GM12878 (cell line): ENCODE measurements at regions not wholly inside any gene's neighbourhood (a gene's known extent, or its start where the extent isn't known, plus 50 kb on each side); places are given as distances from the start of the nearest gene placed in this dataset.

ENCODE experiments used
- ATAC-seq: fragments of 200-7000 bp; cut with Tn5 transposase; 3 replicates; pipeline ENCODE4 v1.9.1; 2020; ENCODE audit warnings: mild to moderate bottlenecking, moderate library complexity
- BruUV-seq: library from RNA; stranded (reverse); fragments of 400-500 nt; replicated peaks from 2 replicates; lab custom pipeline; 2021; lab: Mats Ljungman, UMichigan
- CTCF ChIA-PET: fragments of 300-600 bp; sonication (Branson Sonifier 250); formaldehyde crosslinking; extraction: SDS; loops from one replicate; lab custom pipeline; 2021; ENCODE audit warnings: inconsistent platforms; lab: Yijun Ruan, JAX
- POLR2A ChIA-PET: fragments of 350-600 bp; formaldehyde crosslinking; extraction: SDS; loops from one replicate; lab custom pipeline; 2021; ENCODE audit warnings: inconsistent platforms; lab: Charles Lee
- RAD21 ChIA-PET: fragments of 300-600 bp; sonication (Branson Sonifier 250); formaldehyde crosslinking; loops from one replicate; lab custom pipeline; 2023; ENCODE audit warnings: antibody characterized with exemption; ENCODE audit not compliant: unreplicated experiment; lab: Charles Lee
- SMC1A ChIA-PET: fragments of 300-600 bp; sonication (Branson Sonifier 250); formaldehyde crosslinking; loops from one replicate; lab custom pipeline; 2023; ENCODE audit not compliant: unreplicated experiment, uncharacterized antibody; lab: Charles Lee
- DNase-seq: peaks from one replicate; pipeline ENCODE4 v3.0.0-alpha.2; 2011; ENCODE audit warnings: low read depth, low spot score
- FAIRE-seq: peaks from 3 replicates; lab custom pipeline; 2011; peaks lifted over from hg19 to GRCh38; lab: Jason Lieb, UNC
- H2AFZ ChIP-seq: 2 replicates; pipeline ENCODE4 v1.6.0; 2011; ENCODE audit warnings: low read depth, low read length, control low read depth; ENCODE audit not compliant: control insufficient read depth
- H3K27ac ChIP-seq: 2 replicates; pipeline ENCODE4 v1.5.1; 2011; ENCODE audit warnings: control low read depth; ENCODE audit not compliant: control insufficient read depth, insufficient read depth
- H3K27me3 ChIP-seq, 2 experiments: replicated peaks in 1 of 2; 2 replicates each; pipeline versions ENCODE4 v1.6.0 to v1.6.1; 2011; ENCODE audit warnings: low read length in 1 of 2; ENCODE audit not compliant: control insufficient read depth in 2 of 2, insufficient read depth in 2 of 2
- H3K36me3 ChIP-seq, 2 experiments: 2 replicates each; pipeline ENCODE4 v1.5.1; 2011; ENCODE audit warnings: low read length in 1 of 2; ENCODE audit not compliant: control insufficient read depth in 2 of 2, insufficient read depth in 2 of 2
- H3K4me1 ChIP-seq: 2 replicates; pipeline ENCODE4 v1.6.1; 2011; ENCODE audit warnings: mild to moderate bottlenecking, low read length, moderate library complexity, mixed read lengths; ENCODE audit not compliant: control insufficient read depth, insufficient read depth
- H3K4me2 ChIP-seq: 2 replicates; pipeline ENCODE4 v1.6.0; 2011; ENCODE audit warnings: control low read depth; ENCODE audit not compliant: control insufficient read depth, insufficient read depth
- H3K4me3 ChIP-seq: fragments of 200-600 bp; sonication (generic); 2 replicates; pipeline ENCODE4 v1.5.1; 2016
- H3K79me2 ChIP-seq: 2 replicates; pipeline ENCODE4 v1.6.0; 2011; ENCODE audit warnings: low read length; ENCODE audit not compliant: control insufficient read depth, insufficient read depth
- H3K9ac ChIP-seq: 2 replicates; pipeline ENCODE4 v1.8.0; 2011; ENCODE audit warnings: low read length, control low read depth, mixed read lengths; ENCODE audit not compliant: control insufficient read depth, insufficient read depth
- H3K9me3 ChIP-seq: replicated peaks from 3 replicates; pipeline ENCODE4 v1.5.1; 2011; ENCODE audit warnings: mild to moderate bottlenecking, low read length; ENCODE audit not compliant: control insufficient read depth, insufficient read depth
- H4K20me1 ChIP-seq: 2 replicates; pipeline ENCODE4 v1.6.0; 2011; ENCODE audit not compliant: control insufficient read depth, insufficient read depth
- CHD4 ChIP-seq: fragments of 200-600 bp; sonication (generic); IDR thresholded peaks from 2 replicates; pipeline ENCODE4 v1.6.1; 2016; ENCODE audit warnings: mild to moderate bottlenecking
- CREB1 ChIP-seq: IDR thresholded peaks from 2 replicates; pipeline ENCODE4 v1.6.1; 2012; ENCODE audit warnings: low read depth, mild to moderate bottlenecking, inconsistent platforms
- EED ChIP-seq: sonication (generic); IDR thresholded peaks from 2 replicates; pipeline ENCODE4 v1.6.1; 2016; ENCODE audit warnings: antibody characterized with exemption, low read depth
- GATAD2B ChIP-seq: fragments of 450-650 bp; conservative IDR thresholded peaks from 2 replicates; pipeline ENCODE4 v1.6.1; 2017; ENCODE audit warnings: low read depth, mild to moderate bottlenecking, moderate library complexity
- MEF2B ChIP-seq: fragments of 450-650 bp; IDR thresholded peaks from 2 replicates; pipeline ENCODE4 v1.6.1; 2018; ENCODE audit warnings: mild to moderate bottlenecking, moderate library complexity; ENCODE audit not compliant: partially characterized antibody, poor library complexity, severe bottlenecking
- NFIC ChIP-seq: IDR thresholded peaks from 2 replicates; pipeline ENCODE4 v1.6.1; 2012; ENCODE audit warnings: low read depth, mild to moderate bottlenecking, inconsistent platforms, low read length, moderate library complexity
- POU2F2 ChIP-seq: IDR thresholded peaks from 3 replicates; pipeline ENCODE4 v1.6.1; 2011; ENCODE audit warnings: low read depth, mild to moderate bottlenecking, low read length, borderline replicate concordance
- RELA ChIP-seq: fragments of 450-650 bp; IDR thresholded peaks from 2 replicates; pipeline ENCODE4 v1.8.0; 2014; ENCODE audit warnings: borderline replicate concordance; ENCODE audit not compliant: partially characterized antibody
- RUNX3 ChIP-seq: IDR thresholded peaks from 2 replicates; pipeline ENCODE4 v1.6.1; 2012; ENCODE audit warnings: low read length, inconsistent platforms
- STAT3 ChIP-seq: IDR thresholded peaks from 2 replicates; pipeline ENCODE4 v1.6.1; 2011; ENCODE audit warnings: low read depth, low read length, improper control_type of control experiment
- ZNF622 ChIP-seq: fragments of 450-650 bp; IDR thresholded peaks from 2 replicates; pipeline ENCODE4 v1.6.1; 2017; ENCODE audit warnings: mild to moderate bottlenecking, inconsistent platforms
- WGBS: methylation state at CpG from one replicate; pipeline ENCODE4 v1.1.6; 2016; ENCODE audit warnings: low lambda C conversion rate; ENCODE audit not compliant: insufficient replicate concordance, insufficient coverage; ENCODE audit errors: missing lambda C conversion rate; 5-methylcytosine and 5-hydroxymethylcytosine counted together
- in situ Hi-C: fragments of 300-500 bp; cut with MboI; formaldehyde crosslinking; loops from 9 replicates; pipeline ENCODE4 v1.14.3; 2018; ENCODE audit warnings: mixed read lengths
- intact Hi-C: fragments of 100-400 bp; cut with micrococcal nuclease; formaldehyde crosslinking; loops from one replicate; pipeline ENCODE4 v1.14.2; 2022; ENCODE audit not compliant: unreplicated experiment
- TF ChIP-seq, protein P1 (sequence below): fragments of 450-650 bp; IDR thresholded peaks from 2 replicates; pipeline ENCODE4 v1.6.1; 2018; ENCODE audit warnings: borderline replicate concordance, mild to moderate bottlenecking; ENCODE audit not compliant: partially characterized antibody
- TF ChIP-seq, protein P2 (sequence below): fragments of 450-650 bp; IDR thresholded peaks from 2 replicates; pipeline ENCODE4 v1.6.1; 2017; ENCODE audit warnings: mild to moderate bottlenecking
- TF ChIP-seq, protein P3 (sequence below): IDR thresholded peaks from 2 replicates; pipeline ENCODE4 v1.6.1; 2011; ENCODE audit warnings: low read depth, mild to moderate bottlenecking, low read length, moderate library complexity, borderline replicate concordance; ENCODE audit errors: extremely low read depth
- TF ChIP-seq, protein P4 (sequence below): fragments of 150-350 bp; IDR thresholded peaks from 2 replicates; pipeline ENCODE4 v1.6.1; 2014; ENCODE audit warnings: mild to moderate bottlenecking, low read depth, low read length

DNA sequence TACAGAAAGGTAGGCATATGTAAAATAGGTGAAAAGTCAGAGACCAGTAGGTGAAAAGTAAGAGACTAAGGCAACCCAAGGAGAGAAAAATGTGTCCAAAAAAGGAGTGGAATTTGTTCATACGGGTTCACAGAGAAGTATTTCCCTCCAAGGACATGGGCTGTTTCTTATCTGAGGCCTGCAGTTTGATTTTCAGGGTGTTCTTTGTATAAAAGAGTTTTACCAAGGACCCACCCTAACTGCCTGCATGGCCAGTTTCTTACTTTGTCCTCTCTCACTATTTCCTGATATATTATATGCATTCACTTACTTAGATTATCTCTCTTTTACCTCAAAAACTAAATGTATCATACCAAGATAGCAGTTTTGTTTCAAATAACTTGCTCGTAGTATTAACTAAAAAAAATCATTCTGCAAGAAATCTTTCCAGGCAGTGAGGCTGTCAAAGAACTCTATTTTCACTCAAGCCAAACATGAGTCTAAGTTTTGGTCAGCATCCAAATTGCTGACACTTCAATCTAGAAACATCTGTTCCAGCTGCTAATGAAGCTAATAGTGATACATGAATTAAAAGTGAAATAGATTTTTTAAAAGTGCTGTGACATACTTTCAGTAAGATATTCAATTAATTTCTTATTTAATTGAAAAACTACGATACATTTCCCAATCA, 141.4 kb upstream of the SGCG start:
- no peaks in the 10 kb centered on the region for H3K79me2 ChIP-seq
- ChIA-PET SMC1A (no interaction called here), POLR2A (no interaction called here), CTCF (no interaction called here)
- no peaks in the 10 kb centered on the region for H3K36me3 ChIP-seq
- 21% methylated on average over 3 of the region's 3 CpGs for WGBS
- no peak overlapping the region for H3K27ac ChIP-seq
- DNase-seq: no peak
- no peak overlapping the region for H3K4me3 ChIP-seq
- BruUV-seq: no TSS peak
- H3K27me3 ChIP-seq: no peaks in the 10 kb centered on the region
- in situ Hi-C loops: no loop called here
- no peak for TF ChIP-seq EED
- no peak for TF ChIP-seq CHD4
- no peak for TF ChIP-seq NFIC
- TF ChIP-seq, protein P1, sequence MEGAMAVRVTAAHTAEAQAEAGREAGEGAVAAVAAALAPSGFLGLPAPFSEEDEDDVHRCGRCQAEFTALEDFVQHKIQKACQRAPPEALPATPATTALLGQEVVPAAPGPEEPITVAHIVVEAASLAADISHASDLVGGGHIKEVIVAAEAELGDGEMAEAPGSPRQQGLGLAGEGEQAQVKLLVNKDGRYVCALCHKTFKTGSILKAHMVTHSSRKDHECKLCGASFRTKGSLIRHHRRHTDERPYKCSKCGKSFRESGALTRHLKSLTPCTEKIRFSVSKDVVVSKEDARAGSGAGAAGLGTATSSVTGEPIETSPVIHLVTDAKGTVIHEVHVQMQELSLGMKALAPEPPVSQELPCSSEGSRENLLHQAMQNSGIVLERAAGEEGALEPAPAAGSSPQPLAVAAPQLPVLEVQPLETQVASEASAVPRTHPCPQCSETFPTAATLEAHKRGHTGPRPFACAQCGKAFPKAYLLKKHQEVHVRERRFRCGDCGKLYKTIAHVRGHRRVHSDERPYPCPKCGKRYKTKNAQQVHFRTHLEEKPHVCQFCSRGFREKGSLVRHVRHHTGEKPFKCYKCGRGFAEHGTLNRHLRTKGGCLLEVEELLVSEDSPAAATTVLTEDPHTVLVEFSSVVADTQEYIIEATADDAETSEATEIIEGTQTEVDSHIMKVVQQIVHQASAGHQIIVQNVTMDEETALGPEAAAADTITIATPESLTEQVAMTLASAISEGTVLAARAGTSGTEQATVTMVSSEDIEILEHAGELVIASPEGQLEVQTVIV: no peak
- TF ChIP-seq ZNF622: no peak
- no peak for TF ChIP-seq STAT3
- TF ChIP-seq, protein P2, sequence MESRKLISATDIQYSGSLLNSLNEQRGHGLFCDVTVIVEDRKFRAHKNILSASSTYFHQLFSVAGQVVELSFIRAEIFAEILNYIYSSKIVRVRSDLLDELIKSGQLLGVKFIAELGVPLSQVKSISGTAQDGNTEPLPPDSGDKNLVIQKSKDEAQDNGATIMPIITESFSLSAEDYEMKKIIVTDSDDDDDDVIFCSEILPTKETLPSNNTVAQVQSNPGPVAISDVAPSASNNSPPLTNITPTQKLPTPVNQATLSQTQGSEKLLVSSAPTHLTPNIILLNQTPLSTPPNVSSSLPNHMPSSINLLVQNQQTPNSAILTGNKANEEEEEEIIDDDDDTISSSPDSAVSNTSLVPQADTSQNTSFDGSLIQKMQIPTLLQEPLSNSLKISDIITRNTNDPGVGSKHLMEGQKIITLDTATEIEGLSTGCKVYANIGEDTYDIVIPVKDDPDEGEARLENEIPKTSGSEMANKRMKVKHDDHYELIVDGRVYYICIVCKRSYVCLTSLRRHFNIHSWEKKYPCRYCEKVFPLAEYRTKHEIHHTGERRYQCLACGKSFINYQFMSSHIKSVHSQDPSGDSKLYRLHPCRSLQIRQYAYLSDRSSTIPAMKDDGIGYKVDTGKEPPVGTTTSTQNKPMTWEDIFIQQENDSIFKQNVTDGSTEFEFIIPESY: no peak
- no peak for TF ChIP-seq RELA
- TF ChIP-seq, protein P3, sequence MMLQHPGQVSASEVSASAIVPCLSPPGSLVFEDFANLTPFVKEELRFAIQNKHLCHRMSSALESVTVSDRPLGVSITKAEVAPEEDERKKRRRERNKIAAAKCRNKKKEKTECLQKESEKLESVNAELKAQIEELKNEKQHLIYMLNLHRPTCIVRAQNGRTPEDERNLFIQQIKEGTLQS: no peak
- TF ChIP-seq POU2F2: no peak
- TF ChIP-seq RUNX3: no peak
- TF ChIP-seq GATAD2B: no peak
- TF ChIP-seq, protein P4, sequence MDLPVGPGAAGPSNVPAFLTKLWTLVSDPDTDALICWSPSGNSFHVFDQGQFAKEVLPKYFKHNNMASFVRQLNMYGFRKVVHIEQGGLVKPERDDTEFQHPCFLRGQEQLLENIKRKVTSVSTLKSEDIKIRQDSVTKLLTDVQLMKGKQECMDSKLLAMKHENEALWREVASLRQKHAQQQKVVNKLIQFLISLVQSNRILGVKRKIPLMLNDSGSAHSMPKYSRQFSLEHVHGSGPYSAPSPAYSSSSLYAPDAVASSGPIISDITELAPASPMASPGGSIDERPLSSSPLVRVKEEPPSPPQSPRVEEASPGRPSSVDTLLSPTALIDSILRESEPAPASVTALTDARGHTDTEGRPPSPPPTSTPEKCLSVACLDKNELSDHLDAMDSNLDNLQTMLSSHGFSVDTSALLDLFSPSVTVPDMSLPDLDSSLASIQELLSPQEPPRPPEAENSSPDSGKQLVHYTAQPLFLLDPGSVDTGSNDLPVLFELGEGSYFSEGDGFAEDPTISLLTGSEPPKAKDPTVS: no peak
- no peak for TF ChIP-seq CREB1
- no peak for TF ChIP-seq MEF2B
- TF ChIP-seq, all 136 proteins: peak for 0
- FAIRE-seq: no peak
- RAD21 ChIA-PET: no interaction called here
- Histone ChIP-seq H4K20me1 (no peaks in the 10 kb centered on the region), H2AFZ (no peak overlapping the region), H3K9ac (no peak overlapping the region), H3K4me1 (no peaks in the 10 kb centered on the region), H3K9me3 (no peaks in the 10 kb centered on the region), H3K4me2 (no peak overlapping the region)
- intact Hi-C loops: no loop called here
- no peak for ATAC-seq
